OCI-LY1 (cell line): ENCODE measurements at regions not wholly inside any gene's neighbourhood (a gene's known extent, or its start where the extent isn't known, plus 50 kb on each side); places are given as distances from the start of the nearest gene placed in this dataset.

Source experiments
- H2AFZ ChIP-seq: fragments of 200-600 bp; sonication (generic), shearing (Covaris generic); 2 replicates; pipeline ENCODE4 v1.6.0; 2014; ENCODE audit warnings: antibody characterized with exemption, mild to moderate bottlenecking, low read length
- H3F3A ChIP-seq: fragments of 200-600 bp; sonication (generic), shearing (Covaris generic); 2 replicates; pipeline ENCODE4 v1.6.0; 2014; ENCODE audit warnings: mild to moderate bottlenecking, antibody characterized with exemption, low read length, moderate library complexity; ENCODE audit not compliant: insufficient read depth
- H3K27ac ChIP-seq: fragments of 200-600 bp; sonication (generic); 2 replicates; pipeline ENCODE4 v1.5.1; 2014; ENCODE audit warnings: low read length, mixed run types, mild to moderate bottlenecking, low read depth; ENCODE audit not compliant: poor library complexity, severe bottlenecking
- H3K27me3 ChIP-seq: fragments of 200-600 bp; sonication (generic); 2 replicates; pipeline ENCODE4 v1.6.0; 2014; ENCODE audit warnings: antibody characterized with exemption, mild to moderate bottlenecking, low read length, moderate library complexity; ENCODE audit not compliant: insufficient read depth
- H3K36me3 ChIP-seq: fragments of 200-600 bp; sonication (generic); 2 replicates; pipeline ENCODE4 v1.6.1; 2014; ENCODE audit warnings: mild to moderate bottlenecking, antibody characterized with exemption, low read length, moderate library complexity, mixed read lengths; ENCODE audit not compliant: insufficient read depth
- H3K4me1 ChIP-seq: fragments of 200-600 bp; sonication (generic); 2 replicates; pipeline ENCODE4 v1.5.1; 2014; ENCODE audit warnings: mild to moderate bottlenecking, low read length, moderate library complexity; ENCODE audit not compliant: insufficient read depth, severe bottlenecking
- H3K4me2 ChIP-seq: fragments of 200-600 bp; sonication (generic), shearing (Covaris generic); 2 replicates; pipeline ENCODE4 v1.6.1; 2014; ENCODE audit warnings: low read length
- H3K4me3 ChIP-seq: fragments of 200-600 bp; sonication (generic); 2 replicates; pipeline ENCODE4 v1.5.1; 2014; ENCODE audit warnings: low read length, low read depth, mild to moderate bottlenecking, mixed read lengths; ENCODE audit not compliant: poor library complexity, severe bottlenecking
- H3K79me2 ChIP-seq: fragments of 200-600 bp; shearing (Covaris generic); 2 replicates; pipeline ENCODE4 v1.6.1; 2016; ENCODE audit warnings: mixed run types, low read length, mixed read lengths; ENCODE audit not compliant: insufficient read depth
- H3K9ac ChIP-seq: fragments of 200-600 bp; sonication (generic), shearing (Covaris generic); 2 replicates; pipeline ENCODE4 v1.6.1; 2014; ENCODE audit warnings: mild to moderate bottlenecking, low read length, mixed read lengths
- H3K9me2 ChIP-seq: fragments of 200-600 bp; sonication (generic), shearing (Covaris generic); 2 replicates; pipeline ENCODE4 v1.6.1; 2014; ENCODE audit warnings: low read depth, mild to moderate bottlenecking, low read length, mixed read lengths
- H3K9me3 ChIP-seq: fragments of 200-600 bp; shearing (Covaris generic); 2 replicates; pipeline ENCODE4 v1.6.1; 2014; ENCODE audit warnings: low read length, mixed read lengths
- H4K20me1 ChIP-seq: fragments of 200-600 bp; sonication (generic), shearing (Covaris generic); 2 replicates; pipeline ENCODE4 v1.6.0; 2016; ENCODE audit warnings: mild to moderate bottlenecking, low read length; ENCODE audit not compliant: insufficient read depth
- CTCF ChIP-seq: fragments of 200-600 bp; sonication (generic), shearing (Covaris generic); IDR thresholded peaks from 2 replicates; pipeline ENCODE4 v1.5.1; 2017; ENCODE audit warnings: mild to moderate bottlenecking, antibody characterized with exemption, low read length, moderate library complexity, mixed read lengths
- EZH2 ChIP-seq: fragments of 200-600 bp; sonication (generic), shearing (Covaris generic); IDR thresholded peaks from 2 replicates; pipeline ENCODE4 v1.8.0; 2017; ENCODE audit warnings: borderline replicate concordance, mixed run types, mild to moderate bottlenecking, antibody characterized with exemption, low read length, moderate library complexity, mixed read lengths

DNA sequence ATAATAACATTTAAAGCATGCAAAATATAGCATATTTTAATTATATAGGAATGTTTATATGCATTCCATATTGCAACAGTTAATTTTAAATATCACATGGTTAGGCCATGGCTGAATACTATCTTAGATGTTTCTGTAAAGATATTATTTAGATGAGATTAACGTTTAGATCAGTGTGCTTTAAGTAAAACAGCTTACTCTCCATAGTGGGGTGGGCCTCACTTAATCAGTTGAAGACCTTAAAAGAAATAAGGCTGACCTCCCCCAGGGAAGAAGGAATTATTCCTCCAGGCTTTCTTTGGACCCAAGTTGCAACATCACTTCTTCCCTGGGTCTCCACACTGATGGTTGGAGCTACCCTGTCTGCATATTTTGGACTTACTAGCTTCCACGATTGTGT lies 1246.5 kb downstream of the TYW1 start:
- Histone ChIP-seq H3K9ac (no peak overlapping the region), H2AFZ (no peak overlapping the region), H3K27ac (no peak overlapping the region), H3K4me1 (no peaks in the 10 kb centered on the region), H3K27me3 (no peaks in the 10 kb centered on the region), H3K4me2 (no peak overlapping the region), H3K36me3 (no peaks in the 10 kb centered on the region), H3K9me3 (peaks cover 4% of the 10 kb centered on the region), H3K79me2 (no peaks in the 10 kb centered on the region), H3K4me3 (no peak overlapping the region), H3K9me2 (no peaks in the 10 kb centered on the region), H3F3A (no peaks in the 10 kb centered on the region), H4K20me1 (no peaks in the 10 kb centered on the region)
- no peak for TF ChIP-seq CTCF
- no peak for TF ChIP-seq EZH2

- no peaks in the 10 kb centered on the region for H3K36me3 ChIP-seq
- no peak for TF ChIP-seq EZH2
- TF ChIP-seq CTCF: no peak
- H3K9ac ChIP-seq: no peak overlapping the region
Observed at GRCh38 chr7:68244389-68244788, 1247.8 kb downstream of the TYW1 start.

GRCh38 chr7:68245688-68246087 lies 1249.1 kb downstream of the TYW1 start:
- H3K9me3 ChIP-seq: peaks cover 11% of the 10 kb centered on the region

More at GRCh38 chr7:68244389-68244788, 1247.8 kb downstream of the TYW1 start:
- Histone ChIP-seq H3K79me2 (no peaks in the 10 kb centered on the region), H3K27ac (no peak overlapping the region), H4K20me1 (no peaks in the 10 kb centered on the region), H3K27me3 (no peaks in the 10 kb centered on the region), H3K9me3 (peaks cover 8% of the 10 kb centered on the region), H3K4me3 (no peak overlapping the region), H3F3A (no peaks in the 10 kb centered on the region), H3K4me2 (no peak overlapping the region), H3K4me1 (no peaks in the 10 kb centered on the region), H3K9me2 (no peaks in the 10 kb centered on the region), H2AFZ (no peak overlapping the region)

More at GRCh38 chr7:68245688-68246087, 1249.1 kb downstream of the TYW1 start:
- Histone ChIP-seq H3K27ac (no peak overlapping the region), H4K20me1 (no peaks in the 10 kb centered on the region), H3K27me3 (no peaks in the 10 kb centered on the region), H3K4me1 (no peaks in the 10 kb centered on the region), H3K36me3 (no peaks in the 10 kb centered on the region), H3K9me2 (no peaks in the 10 kb centered on the region), H3F3A (no peaks in the 10 kb centered on the region), H3K9ac (no peak overlapping the region), H3K4me3 (no peak overlapping the region), H2AFZ (no peak overlapping the region), H3K4me2 (no peak overlapping the region), H3K79me2 (no peaks in the 10 kb centered on the region)
- no peak for TF ChIP-seq CTCF
- no peak for TF ChIP-seq EZH2
